HT-29 (cell line): ENCODE measurements at regions not wholly inside any gene's neighbourhood (a gene's known extent, or its start where the extent isn't known, plus 50 kb on each side); places are given as distances from the start of the nearest gene placed in this dataset.

ENCODE experiments used
- DNase-seq: peaks from one replicate; pipeline ENCODE4 v3.0.0-alpha.2; 2015; ENCODE audit warnings: low spot score

DNA sequence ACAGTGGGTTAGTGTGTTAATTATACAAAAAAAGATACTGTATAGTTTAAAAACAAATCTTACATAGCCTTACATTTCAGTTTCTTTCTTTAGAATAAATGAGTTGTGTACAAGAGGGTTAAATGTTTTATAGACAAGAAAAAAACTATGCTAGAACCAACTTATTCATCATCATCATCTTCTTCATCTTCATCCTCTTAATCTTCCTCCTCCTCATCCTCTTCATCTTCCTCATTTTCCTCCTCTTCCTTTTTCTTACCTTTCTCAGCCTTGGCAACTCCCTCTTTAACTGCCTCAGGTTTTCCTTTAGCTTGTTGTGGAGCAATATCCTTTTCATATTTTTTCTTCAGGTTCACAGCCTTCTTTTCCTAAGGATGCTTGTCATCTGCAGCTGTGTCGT lies 53.7 kb downstream of the RPS12 start:
- DNase-seq, result no peak

DNA sequence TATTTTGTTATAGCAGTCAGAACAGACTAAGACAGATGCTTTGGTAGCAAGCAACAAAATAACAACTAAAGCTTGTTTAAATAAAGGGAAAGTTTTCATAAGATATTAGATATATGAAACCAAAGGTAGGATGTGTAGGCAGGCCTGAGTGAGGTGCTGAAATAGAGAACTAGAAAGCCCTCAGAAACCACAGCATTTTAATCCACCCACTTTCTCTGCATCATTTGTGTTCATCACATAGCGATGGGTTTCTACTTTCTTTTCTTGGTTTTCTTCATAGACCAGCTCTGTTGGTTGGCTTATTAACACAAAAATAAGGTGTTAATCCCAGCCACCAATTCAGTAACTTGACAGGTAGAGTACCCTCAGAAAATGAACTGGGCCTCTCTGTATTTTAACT lies 58.6 kb downstream of the RPS12 start:
- no peak for DNase-seq

DNA sequence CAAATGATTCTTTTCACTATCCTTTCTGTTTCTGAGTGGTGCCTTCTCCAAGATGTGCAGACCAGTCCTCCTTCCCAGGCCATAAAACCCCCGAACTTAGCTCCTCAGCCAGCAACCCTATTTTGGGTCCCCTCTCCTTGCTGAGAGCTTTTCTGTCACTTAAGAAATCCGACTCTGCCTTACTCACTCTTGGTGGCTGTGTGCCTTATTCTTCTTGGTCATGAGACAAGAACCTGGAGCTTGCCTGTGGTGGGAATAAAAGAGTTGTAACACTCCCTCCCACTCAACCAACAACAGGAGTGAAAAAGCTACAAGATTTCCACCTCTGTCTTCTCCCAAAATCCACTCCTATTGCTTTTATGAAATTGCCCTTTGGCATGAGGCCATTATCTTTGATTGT lies 62.6 kb downstream of the RPS12 start:
- no peak for DNase-seq

DNA sequence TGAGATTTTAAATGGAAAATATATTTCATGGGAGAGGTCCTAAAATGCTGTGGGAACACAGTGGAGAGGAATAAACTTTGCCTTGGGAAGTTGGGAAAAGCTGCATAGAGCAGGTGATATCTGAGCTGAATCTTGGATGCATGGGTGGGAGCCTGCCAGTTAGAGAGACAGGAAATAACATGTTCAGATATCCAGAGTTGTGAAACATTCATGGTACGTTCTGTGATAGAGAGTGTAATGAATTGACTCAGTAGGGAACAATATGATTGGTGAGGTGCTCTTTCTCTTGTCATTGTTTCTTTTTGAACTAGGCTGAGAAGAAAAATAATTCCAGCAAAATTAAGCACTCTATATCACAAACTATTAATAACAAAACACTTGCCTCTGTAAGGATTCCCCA lies 72.8 kb downstream of the RPS12 start:
- DNase-seq, result no peak

DNA sequence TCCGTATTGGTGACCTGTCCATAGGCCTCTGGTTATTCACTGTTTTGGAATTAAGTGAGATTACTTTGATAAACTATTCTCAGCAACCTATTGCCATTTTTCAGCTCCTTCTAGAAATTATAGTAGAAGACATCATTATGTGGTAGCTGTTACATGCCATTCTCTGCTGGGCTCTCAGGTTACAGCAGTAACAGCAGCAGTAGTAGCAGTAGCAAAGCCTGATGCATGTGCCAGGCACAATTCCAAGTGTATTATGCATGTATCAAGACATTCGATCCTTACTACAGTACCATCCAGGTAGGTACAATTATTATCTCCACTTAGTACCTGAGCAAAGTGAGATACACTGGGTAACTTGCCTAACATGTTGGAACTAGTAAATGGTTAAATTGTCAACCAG lies 74.3 kb downstream of the RPS12 start:
- DNase-seq, result no peak

DNA sequence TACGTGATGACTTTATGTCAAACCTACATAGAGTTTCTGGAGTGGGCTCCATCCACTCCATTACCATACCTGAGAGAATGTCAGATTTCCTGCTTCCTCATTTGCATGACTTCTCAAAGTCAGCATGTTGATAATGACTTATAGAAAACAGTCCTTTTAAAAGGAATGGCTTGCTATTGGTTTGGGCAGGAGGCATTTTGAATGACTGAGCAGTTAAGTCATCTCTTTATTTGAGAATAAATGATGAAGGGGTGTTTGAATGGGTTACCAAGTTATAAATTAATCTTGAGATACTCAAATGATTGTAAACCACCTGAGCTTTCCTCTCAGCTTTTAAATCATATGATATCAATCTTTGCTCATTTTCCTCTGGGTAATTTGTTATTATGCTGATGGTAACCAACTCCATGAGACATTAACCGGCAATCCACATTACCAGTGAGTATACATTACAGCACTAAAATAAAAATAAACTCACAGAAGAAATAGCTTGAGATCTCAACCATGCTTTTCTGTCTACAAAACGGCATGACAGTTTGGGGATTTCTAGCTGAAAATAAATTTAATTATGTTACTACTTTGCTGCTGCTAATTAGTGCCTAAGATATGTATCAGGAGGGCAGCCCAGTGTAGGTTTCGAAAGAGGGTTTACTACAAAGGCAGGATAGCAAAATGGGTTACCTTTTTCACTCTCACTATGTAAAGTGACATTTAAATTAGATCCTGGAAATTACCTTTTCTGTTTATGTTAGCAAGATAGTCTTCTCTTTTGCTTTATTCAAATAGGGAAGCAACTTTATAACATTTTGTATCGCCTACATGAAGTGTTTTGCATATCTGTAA lies 78.8 kb downstream of the RPS12 start:
- no peak for DNase-seq

DNA sequence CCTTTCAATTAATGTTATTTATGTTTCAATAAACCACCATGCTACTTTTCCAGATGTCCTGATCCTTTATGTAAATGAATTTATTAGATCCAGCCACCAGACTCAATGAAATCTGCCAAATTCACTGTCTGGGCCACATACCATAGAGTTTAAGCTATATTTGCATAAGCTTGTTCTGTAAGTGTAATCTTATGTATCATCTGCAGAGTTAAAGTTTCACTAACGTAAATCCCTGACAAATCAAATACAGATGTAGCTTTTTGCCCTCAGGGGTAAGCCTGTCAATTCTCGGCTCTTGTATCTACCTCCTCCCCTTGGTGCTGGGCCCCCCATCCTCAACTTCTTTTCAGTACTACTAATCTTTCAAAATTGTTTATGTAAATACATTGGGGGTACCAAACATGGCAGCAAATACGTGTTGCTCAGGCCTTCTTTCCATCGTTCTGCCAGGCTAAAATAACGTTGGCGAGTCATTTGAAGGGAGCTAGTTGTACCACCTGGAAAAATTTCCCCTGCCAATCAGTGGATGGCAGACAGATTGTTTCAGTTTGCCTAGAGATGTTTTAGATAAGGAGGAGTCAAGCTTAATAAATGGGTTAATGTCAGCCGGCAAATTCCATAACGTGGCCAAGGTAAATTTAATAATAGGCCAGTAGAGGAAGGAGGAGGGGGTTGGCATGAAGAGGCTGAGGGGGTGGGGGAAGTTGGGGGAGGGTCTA lies 79.6 kb downstream of the RPS12 start:
- DNase-seq, result no peak

DNA sequence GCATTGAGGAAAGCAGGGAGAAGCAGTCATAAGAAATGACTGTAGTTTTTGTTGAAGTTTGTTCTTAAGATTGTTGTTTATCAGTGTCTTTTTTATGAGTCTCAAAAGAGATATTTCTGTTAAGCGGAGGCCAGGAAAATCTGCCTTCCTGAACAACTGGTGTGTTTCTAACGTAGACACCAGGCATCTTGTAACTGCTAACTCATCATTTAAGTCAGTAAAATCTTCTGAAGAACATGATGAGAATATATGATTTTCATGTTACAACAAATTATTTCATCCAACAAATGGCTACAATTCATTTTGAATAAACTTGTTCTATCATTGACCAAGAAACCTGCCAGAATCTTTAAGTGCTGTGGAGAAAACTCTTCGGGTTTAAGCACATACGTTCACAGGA lies 84.0 kb downstream of the RPS12 start:
- no peak for DNase-seq

DNA sequence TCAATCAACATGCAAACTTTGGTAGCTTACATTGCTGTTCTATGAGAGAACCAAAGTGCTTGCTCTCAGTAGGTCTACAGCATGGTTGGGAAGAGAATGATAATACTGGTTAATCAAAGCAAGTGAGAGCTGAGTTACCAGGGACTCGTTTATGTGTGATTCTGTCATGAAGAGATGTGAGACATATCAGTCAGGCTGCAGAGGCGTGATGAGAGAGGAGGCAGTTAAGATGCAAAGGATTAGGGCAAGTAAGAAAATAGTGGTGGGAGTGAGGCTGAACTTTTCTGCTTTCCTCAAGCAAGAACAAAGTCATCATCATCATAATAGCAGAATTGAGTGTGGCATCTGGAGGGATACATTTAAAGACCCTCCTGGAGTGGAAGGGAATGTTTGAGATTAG lies 86.5 kb downstream of the RPS12 start:
- no peak for DNase-seq

DNA sequence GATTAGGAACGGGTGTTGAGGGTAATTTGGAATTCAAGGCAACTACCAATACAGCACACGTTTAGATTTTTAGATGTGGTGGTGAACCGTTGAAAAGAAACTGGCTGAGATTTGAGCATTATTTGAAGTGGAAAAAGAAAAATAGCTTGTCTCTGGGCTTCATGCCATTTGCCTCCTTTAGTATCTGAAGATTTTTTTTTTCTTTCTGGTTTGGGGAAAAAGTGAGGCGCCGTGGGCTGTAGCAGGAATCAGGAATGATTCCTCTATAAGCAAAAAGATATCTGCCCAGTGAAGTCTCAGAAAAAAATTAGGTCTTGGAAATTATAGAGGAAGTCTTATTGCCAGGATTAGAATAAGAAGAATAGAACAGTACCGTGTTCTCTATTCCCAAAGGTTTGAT lies 88.5 kb downstream of the RPS12 start:
- DNase-seq, result no peak

DNA sequence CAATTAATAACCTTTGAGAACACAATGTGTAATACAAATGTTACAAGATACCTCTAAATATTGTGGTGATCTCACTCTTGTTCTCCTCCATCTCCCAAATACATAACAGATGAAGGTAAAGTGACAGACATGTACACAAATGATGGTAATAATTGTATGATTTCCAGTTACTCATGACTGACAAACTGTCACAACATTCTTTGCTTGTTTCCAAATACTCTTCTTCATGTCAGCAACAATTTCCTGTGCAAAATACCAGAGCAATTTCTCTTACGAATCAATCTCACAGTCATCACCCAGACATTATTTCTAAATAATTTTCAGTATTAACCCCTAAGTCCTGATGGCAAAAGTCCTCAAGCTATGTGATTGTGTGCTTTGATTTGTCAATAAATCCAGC lies 92.9 kb downstream of the RPS12 start:
- DNase-seq, result no peak

DNA sequence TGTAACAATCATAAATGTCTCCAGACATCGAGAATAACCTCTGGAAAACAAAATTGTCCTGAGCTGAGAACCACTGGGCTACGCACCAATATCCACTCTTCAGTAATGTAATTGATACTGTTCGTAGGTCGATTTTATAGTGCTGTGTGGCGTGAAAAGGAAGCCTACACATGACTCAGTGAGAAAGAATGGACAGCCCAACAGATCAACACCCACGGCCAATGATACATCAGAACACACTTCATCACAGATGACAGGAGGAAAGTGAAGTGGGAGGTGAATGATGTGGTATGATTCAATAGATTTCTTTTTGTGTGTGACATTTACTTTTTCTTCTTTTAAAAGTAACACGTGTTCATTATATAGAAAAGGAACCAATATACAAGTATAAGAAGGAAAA lies 93.5 kb downstream of the RPS12 start:
- DNase-seq, result no peak

DNA sequence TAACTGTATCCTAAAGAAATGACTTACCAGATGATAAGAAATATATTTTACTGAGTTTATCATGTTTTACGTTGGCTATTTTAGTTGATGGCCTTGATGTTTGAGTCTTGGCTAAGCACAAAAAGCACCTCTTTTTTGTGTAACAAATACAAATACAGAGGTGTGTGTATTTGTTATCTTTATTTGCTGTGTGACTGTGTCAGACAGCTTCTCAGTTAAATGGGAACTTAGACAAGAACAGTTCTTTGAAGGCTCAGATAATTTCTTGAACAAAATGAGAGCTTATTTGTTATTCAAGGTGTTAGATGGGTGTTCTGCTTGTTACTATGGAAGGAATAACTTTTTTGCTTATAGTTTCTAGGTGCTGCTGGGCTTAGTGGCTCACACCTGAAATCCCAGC lies 95.4 kb downstream of the RPS12 start:
- no peak for DNase-seq

DNA sequence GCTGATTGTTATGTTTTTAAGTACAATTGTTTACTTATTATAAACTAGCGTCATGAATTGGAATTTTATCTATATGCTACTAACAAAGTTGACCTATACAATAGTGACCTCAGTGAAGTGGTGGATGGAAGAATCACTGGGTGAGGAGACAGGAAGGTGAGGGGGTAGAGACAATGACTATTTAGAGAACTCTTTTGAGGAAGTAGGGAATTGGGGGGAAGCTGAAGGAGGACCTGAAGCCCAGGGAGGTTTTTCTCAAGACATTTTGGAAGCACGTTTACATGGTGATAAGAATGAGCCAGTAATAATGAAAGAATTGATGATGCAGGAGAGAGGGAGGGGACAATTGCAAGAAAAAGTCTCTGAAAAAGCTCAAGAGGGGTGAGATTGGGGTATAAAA lies 96.4 kb downstream of the RPS12 start:
- no peak for DNase-seq

DNA sequence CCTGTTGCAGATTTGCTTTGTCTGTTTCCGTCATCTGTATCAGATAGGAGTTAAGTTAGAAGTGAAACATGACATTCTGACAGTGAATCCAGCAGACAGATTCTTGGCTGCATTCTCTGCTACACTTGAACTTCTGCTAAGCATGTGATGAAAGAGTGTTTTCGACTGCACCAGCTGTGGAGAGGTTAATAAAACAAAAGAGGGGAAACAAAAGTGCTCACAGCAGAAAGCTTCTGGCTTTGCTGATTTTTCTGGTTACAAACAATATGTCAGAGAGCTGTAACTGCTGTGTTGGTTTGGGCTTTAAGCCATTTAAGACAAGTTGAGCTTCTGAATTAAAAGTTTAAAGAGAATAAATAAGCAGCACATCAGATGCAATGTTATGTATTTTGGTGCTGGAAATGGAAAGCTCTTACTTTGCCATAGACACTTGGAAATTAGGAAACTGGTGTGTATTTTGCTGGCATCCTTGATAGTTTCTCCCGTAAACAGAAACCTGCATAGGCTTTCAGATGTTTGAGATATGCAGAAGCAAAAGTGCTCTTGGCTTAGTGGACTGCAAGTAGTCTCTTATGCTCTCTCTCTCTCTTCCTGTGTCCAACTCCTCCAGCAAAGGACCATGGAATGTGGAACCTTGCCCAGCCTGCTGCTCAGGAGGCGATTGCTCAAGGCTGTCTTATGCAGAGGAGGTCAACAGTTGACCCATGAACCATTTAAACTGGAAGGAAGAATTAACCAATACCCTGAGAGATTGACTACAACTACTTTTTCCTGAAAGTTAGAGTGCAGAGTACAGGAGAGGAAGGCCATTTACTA lies 104.9 kb downstream of the RPS12 start:
- peak; percentile 49 for DNase-seq

DNA sequence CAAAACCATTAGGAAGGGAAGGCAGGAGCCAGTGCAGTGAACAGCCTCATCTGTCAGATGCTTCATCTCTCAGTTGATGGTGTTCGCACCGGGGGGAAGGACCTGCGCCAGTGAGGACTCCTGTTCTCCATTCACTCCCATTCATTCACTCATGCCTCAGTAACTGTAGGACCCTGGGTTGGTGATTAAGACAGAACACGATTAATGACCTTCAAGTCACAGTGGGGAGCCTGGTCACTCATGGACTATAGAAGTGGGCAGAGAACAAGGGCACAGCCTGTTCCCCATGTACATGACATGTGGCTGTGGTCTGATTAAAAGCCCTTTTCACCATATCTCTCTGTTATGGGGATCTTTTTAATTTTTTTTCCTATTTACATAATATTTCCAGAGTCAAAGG lies 113.3 kb downstream of the RPS12 start:
- no peak for DNase-seq

DNA sequence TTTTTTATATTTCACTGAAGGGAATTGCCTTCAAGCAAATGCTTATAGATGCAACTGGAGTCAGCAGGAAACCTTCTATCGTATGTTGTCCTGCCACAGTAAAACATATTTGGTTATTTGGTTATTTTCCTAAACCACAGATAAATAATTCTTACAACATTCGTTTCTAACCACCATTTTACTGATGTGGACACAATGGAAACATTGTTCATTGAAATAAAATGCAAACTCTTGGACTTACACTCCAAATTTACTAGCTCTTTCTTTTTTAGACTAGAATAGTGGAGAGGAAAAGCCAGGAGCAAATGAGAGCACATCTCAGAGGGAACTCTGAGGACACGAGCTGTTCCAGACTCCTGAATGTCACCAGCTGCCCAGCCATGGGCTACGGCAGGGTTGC lies 114.8 kb downstream of the RPS12 start:
- no peak for DNase-seq

DNA sequence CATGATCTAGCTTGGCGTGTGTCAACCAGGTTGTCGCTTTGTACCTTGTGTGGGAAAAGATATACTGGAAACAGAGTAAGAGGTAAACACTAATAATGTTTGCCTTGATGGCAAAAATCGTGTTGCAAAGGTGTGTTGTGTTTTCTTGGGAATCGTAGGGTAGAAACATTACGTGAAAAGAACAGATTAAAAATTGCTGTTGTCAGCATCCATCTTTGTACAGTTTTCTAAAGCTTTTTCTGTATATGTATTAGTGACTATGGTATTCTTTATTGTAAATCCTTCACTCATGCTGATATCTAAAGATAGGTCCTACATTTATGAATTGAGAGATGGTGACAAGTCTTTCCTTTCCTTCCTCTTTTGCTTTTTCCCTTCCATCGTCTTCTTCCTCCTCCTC lies 116.9 kb downstream of the RPS12 start:
- DNase-seq, result no peak

DNA sequence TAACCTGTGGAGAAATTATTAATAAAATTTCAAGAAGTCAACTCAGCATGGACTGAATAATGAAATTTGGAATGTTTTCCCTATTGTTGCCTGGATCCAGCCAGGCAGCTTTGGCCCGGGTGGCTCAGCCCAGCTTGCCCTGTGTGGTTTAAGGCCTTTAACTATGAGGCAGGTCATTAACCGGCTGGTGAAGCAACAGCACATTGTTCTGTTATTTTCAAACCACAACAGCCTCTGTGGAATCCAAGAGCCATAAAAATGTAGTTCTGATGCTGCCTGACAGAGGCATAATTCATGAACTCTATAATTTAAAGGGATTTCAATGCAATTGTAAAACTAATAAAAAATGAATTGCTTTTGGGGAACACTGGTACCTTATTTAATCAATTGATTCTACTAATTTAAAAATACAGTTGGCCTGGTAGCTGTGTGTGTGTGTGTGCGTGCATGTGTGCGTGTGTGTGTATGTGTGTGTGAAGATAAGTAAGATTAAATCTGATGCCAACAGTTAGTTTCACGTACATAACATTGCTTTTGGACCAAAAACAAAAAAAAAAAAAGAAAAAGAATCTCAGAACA lies 117.7 kb downstream of the RPS12 start:
- DNase-seq, result peak; percentile 57

DNA sequence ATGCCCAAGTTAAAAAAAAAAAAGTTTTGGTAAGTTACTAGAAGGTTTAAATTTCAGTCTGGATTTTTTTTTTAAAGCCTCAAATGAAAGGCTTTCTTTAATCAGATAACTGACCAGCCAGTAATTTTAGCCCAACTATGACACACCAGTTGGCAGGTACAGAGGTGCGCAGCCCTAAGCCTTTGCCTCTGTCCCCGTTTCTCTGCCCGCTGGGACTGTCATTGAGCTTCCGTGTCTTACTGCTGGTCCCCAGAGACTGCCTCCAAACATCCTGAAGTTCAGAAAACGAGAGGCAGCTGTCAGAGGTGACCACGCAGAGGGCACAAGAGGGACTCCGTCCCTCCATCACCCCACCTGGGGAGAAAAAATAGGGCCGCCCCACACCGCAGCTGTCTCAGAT lies 118.2 kb downstream of the RPS12 start:
- peak; percentile 7 for DNase-seq

DNA sequence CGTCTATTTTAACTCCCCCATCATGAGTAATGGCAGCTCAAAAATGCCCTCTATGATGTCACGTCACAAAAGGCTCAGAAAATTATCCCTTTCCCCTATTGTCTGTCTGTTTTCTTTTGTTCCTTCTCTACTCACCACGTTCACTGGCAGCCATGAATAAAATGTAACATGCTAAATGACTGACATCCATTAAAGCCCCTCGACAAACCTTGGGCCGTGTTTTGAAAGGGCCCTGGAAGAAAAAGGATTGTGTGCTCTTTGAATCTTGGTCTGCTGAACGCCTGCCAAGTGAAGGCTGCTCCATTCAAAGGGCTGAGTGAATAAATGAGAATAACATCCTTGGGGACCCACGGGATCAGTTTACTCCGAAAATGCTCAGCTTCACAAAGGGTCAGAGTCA lies 118.7 kb downstream of the RPS12 start:
- DNase-seq, result no peak

DNA sequence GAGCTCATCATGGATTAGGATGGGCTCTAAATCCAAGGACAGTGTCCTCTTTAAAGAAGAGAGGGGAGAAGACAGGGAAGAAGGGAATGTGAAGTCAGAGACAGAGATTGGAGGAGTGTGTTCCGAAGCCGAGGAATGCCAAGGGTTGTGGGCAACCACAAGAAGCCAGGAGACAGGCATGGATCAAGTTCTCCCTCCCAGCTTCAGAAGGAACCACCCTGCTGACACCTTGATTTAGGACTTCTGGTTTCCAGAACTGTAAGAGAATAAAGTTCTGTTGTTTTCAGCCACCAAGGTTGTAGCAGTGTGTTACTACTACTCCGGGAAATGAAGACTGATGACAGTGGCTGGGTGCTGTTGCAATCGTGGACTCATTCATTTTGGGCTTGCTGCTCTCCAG lies 120.1 kb downstream of the RPS12 start:
- DNase-seq, result no peak
